Activated naive CD4-positive, alpha-beta T cell treated with Interleukin-2 at 50 U/mL for 16 hours (primary cell): ENCODE measurements at regions not wholly inside any gene's neighbourhood (a gene's known extent, or its start where the extent isn't known, plus 50 kb on each side); places are given as distances from the start of the nearest gene placed in this dataset.

Experiments
- DNase-seq: peaks from one replicate; pipeline ENCODE4 v3.0.0-alpha.2; 2020

GRCh38 chr10:44858988-44859387 lies 52.1 kb upstream of the TMEM72 start:
- no peak for DNase-seq

- DNase-seq, result no peak
Observed at GRCh38 chr10:44859546-44860285, 51.4 kb upstream of the TMEM72 start.

- DNase-seq, result no peak
Observed at GRCh38 chr10:44860811-44861736, 50.1 kb upstream of the TMEM72 start.
